H1 (cell line): ENCODE measurements at regions not wholly inside any gene's neighbourhood (a gene's known extent, or its start where the extent isn't known, plus 50 kb on each side); places are given as distances from the start of the nearest gene placed in this dataset.
A peak's percentile ranks its signal among the peaks of the same experiment; 100 is the strongest.

Source experiments
- CTCF ChIA-PET: fragments of 300-600 bp; sonication (Branson Sonifier 250); formaldehyde crosslinking; loops from one replicate; lab custom pipeline; 2021; ENCODE audit not compliant: partially characterized antibody; lab: Charles Lee
- POLR2A ChIA-PET: fragments of 300-600 bp; sonication (Branson Sonifier 250); formaldehyde crosslinking; loops from one replicate; lab custom pipeline; 2021; ENCODE audit warnings: inconsistent platforms; ENCODE audit not compliant: partially characterized antibody; lab: Charles Lee
- DNase-seq, 2 experiments: peaks; one replicate each; pipeline versions ENCODE4 v3.0.0 to v3.0.0-alpha.2; 2010 to 2022; ENCODE audit warnings: low spot score in 2 of 2, low read depth in 1 of 2, mixed read lengths in 1 of 2
- FAIRE-seq: peaks from 2 replicates; lab custom pipeline; 2011; peaks lifted over from hg19 to GRCh38; lab: Jason Lieb, UNC
- H2AFZ ChIP-seq: 2 replicates; pipeline ENCODE4 v1.8.1; 2012; ENCODE audit warnings: low read length, inconsistent platforms
- H2AK5ac ChIP-seq: 2 replicates; pipeline ENCODE4 v1.6.1; 2013; ENCODE audit warnings: low read depth, low read length
- H2BK120ac ChIP-seq: replicated peaks from 2 replicates; pipeline ENCODE3; 2013; ENCODE audit warnings: low read depth, low read length, inconsistent platforms
- H2BK12ac ChIP-seq: 2 replicates; pipeline ENCODE4 v1.6.1; 2013; ENCODE audit warnings: low read depth, low read length
- H2BK15ac ChIP-seq: 2 replicates; pipeline ENCODE4 v1.6.1; 2013; ENCODE audit warnings: low read length
- H2BK20ac ChIP-seq: 2 replicates; pipeline ENCODE4 v1.6.1; 2013; ENCODE audit warnings: low read length
- H2BK5ac ChIP-seq: 2 replicates; pipeline ENCODE4 v1.6.1; 2013; ENCODE audit warnings: low read depth, low read length
- H3K14ac ChIP-seq: 2 replicates; pipeline ENCODE4 v1.6.1; 2013; ENCODE audit warnings: inconsistent platforms; ENCODE audit not compliant: insufficient read length
- H3K18ac ChIP-seq: 2 replicates; pipeline ENCODE4 v1.6.1; 2013; ENCODE audit warnings: low read length; ENCODE audit errors: extremely low read depth
- H3K23ac ChIP-seq: 2 replicates; pipeline ENCODE4 v1.6.1; 2013; ENCODE audit warnings: inconsistent platforms; ENCODE audit not compliant: insufficient read length
- H3K23me2 ChIP-seq: 2 replicates; pipeline ENCODE4 v1.6.1; 2013; ENCODE audit warnings: low read depth, low read length
- H3K27ac ChIP-seq: 2 replicates; pipeline ENCODE4 v1.6.1; 2011; ENCODE audit warnings: low read depth, low read length, inconsistent platforms
- H3K27me3 ChIP-seq, 4 experiments: replicated peaks in 1 of 4; 1 replicate in 1 of 4; 2 replicates in 3 of 4; pipeline versions ENCODE4 v1.6.1 to v1.8.1; 2011 to 2013; ENCODE audit warnings: low read length in 3 of 4, mild to moderate bottlenecking in 3 of 4, inconsistent platforms in 2 of 4, mixed read lengths in 2 of 4, moderate library complexity in 1 of 4; ENCODE audit not compliant: control insufficient read depth in 3 of 4, insufficient read depth in 3 of 4; ENCODE audit errors: extremely low read depth in 1 of 4
- H3K36me3 ChIP-seq, 4 experiments: 2 replicates each; pipeline versions ENCODE4 v1.6.1 to v1.8.1; 2011 to 2013; ENCODE audit warnings: mild to moderate bottlenecking in 4 of 4, low read length in 3 of 4, moderate library complexity in 2 of 4, control low read depth in 1 of 4, inconsistent platforms in 1 of 4; ENCODE audit not compliant: insufficient read depth in 4 of 4, control insufficient read depth in 2 of 4
- H3K4ac ChIP-seq: replicated peaks from 2 replicates; pipeline ENCODE3; 2013; ENCODE audit warnings: low read length, low read depth, mixed read lengths, inconsistent platforms; ENCODE audit not compliant: insufficient read length
- H3K4me1 ChIP-seq, 4 experiments: replicated peaks in 1 of 4; 1 replicate in 1 of 4; 2 replicates in 3 of 4; pipeline versions ENCODE4 v1.6.1 to v1.8.1; 2011 to 2013; ENCODE audit warnings: low read length in 3 of 4, inconsistent platforms in 2 of 4, mixed read lengths in 1 of 4; ENCODE audit not compliant: insufficient read depth in 4 of 4, control insufficient read depth in 3 of 4
- H3K4me2 ChIP-seq, 2 experiments: 2 replicates each; pipeline versions ENCODE4 v1.6.1 to v1.8.1; 2011 to 2013; ENCODE audit warnings: low read depth in 2 of 2, low read length in 2 of 2, control low read depth in 1 of 2, inconsistent platforms in 1 of 2, mild to moderate bottlenecking in 1 of 2; ENCODE audit not compliant: insufficient read depth in 1 of 2
- H3K4me3 ChIP-seq, 4 experiments: fragments of 200-600, 300-600 bp in 1 of 4; sonication (generic), shearing (Covaris generic), sonication (Bioruptor Twin) in 1 of 4; 2 replicates each; pipeline versions ENCODE4 v1.5.1 to v1.8.1; 2011 to 2016; ENCODE audit warnings: low read length in 4 of 4, low read depth in 3 of 4, control low read depth in 2 of 4, inconsistent platforms in 2 of 4, mild to moderate bottlenecking in 2 of 4, mixed read lengths in 1 of 4, moderate library complexity in 1 of 4; ENCODE audit not compliant: insufficient read depth in 2 of 4; ENCODE audit errors: extremely low read depth in 1 of 4
- H3K56ac ChIP-seq: replicated peaks from 2 replicates; pipeline ENCODE3; 2013; ENCODE audit warnings: low read depth, mild to moderate bottlenecking, mixed read lengths, low read length, inconsistent platforms; ENCODE audit not compliant: insufficient read length
- H3K79me1 ChIP-seq: 2 replicates; pipeline ENCODE4 v1.6.1; 2013; ENCODE audit warnings: low read depth, low read length, control low read depth
- H3K79me2 ChIP-seq, 2 experiments: 2 replicates each; pipeline versions ENCODE4 v1.6.1 to v1.8.1; 2012 to 2013; ENCODE audit warnings: low read length in 2 of 2, mild to moderate bottlenecking in 2 of 2, inconsistent platforms in 1 of 2; ENCODE audit not compliant: insufficient read depth in 2 of 2, control insufficient read depth in 1 of 2
- H3K9ac ChIP-seq, 4 experiments: replicated peaks in 1 of 4; 1 replicate in 1 of 4; 2 replicates in 3 of 4; pipeline versions ENCODE4 v1.6.1 to v1.8.1; 2011 to 2013; ENCODE audit warnings: low read depth in 3 of 4, low read length in 3 of 4, control low read depth in 2 of 4, mild to moderate bottlenecking in 2 of 4, moderate library complexity in 2 of 4, inconsistent platforms in 1 of 4; ENCODE audit errors: extremely low read depth in 1 of 4
- H3K9me3 ChIP-seq, 2 experiments: 2 replicates each; pipeline versions ENCODE4 v1.6.1 to v1.8.1; 2012 to 2013; ENCODE audit warnings: mild to moderate bottlenecking in 2 of 2, moderate library complexity in 2 of 2, control low read depth in 1 of 2, inconsistent platforms in 1 of 2, low read depth in 1 of 2, low read length in 1 of 2, mixed read lengths in 1 of 2; ENCODE audit not compliant: insufficient read depth in 2 of 2
- H4K20me1 ChIP-seq, 2 experiments: replicated peaks in 1 of 2; 2 replicates each; pipeline versions ENCODE3 to v1.8.1; 2011 to 2013; ENCODE audit warnings: inconsistent platforms in 2 of 2, low read length in 2 of 2, mild to moderate bottlenecking in 1 of 2; ENCODE audit not compliant: insufficient read depth in 2 of 2, control insufficient read depth in 1 of 2
- H4K5ac ChIP-seq: 2 replicates; pipeline ENCODE4 v1.6.1; 2013; ENCODE audit warnings: low read length, low read depth, mixed read lengths, inconsistent platforms; ENCODE audit not compliant: insufficient read length
- H4K8ac ChIP-seq: 2 replicates; pipeline ENCODE4 v1.8.0; 2013; ENCODE audit warnings: mild to moderate bottlenecking, moderate library complexity, low read length, inconsistent platforms; ENCODE audit not compliant: insufficient read depth; ENCODE audit errors: extremely low read depth
- H4K91ac ChIP-seq: replicated peaks from 2 replicates; pipeline ENCODE3; 2013; ENCODE audit warnings: low read length, mixed read lengths, inconsistent platforms; ENCODE audit not compliant: insufficient read length
- CREB1 ChIP-seq: IDR thresholded peaks from 2 replicates; pipeline ENCODE4 v1.6.1; 2012; ENCODE audit warnings: inconsistent platforms
- JUND ChIP-seq: IDR thresholded peaks from 2 replicates; pipeline ENCODE4 v1.6.1; 2011; ENCODE audit warnings: mild to moderate bottlenecking, improper control_type of control experiment, low read length
- RAD21 ChIP-seq, 2 experiments: IDR thresholded peaks in 1 of 2; conservative IDR thresholded peaks in 1 of 2; 2 replicates each; pipeline ENCODE4 v1.6.1; 2011; ENCODE audit warnings: low read depth in 2 of 2, low read length in 2 of 2, improper control_type of control experiment in 1 of 2, inconsistent platforms in 1 of 2, mild to moderate bottlenecking in 1 of 2, moderate library complexity in 1 of 2
- RBBP5 ChIP-seq: IDR thresholded peaks from 2 replicates; pipeline ENCODE4 v1.7.1; 2012; ENCODE audit warnings: low read depth, mild to moderate bottlenecking, inconsistent platforms, low read length, moderate library complexity, borderline replicate concordance
- SP1 ChIP-seq: IDR thresholded peaks from 2 replicates; pipeline ENCODE4 v1.6.1; 2011; ENCODE audit warnings: low read depth, low read length
- TEAD4 ChIP-seq: IDR thresholded peaks from 2 replicates; pipeline ENCODE4 v1.6.1; 2012; ENCODE audit warnings: low read depth, low read length, inconsistent platforms, mixed read lengths
- WGBS, 2 experiments: shearing (Covaris generic) in 1 of 2; methylation state at CpG; one replicate each; pipeline versions ENCODE4 v1.1.6 to v1.1.7; 2013 to 2015; ENCODE audit warnings: low lambda C conversion rate in 2 of 2, mixed read lengths in 2 of 2, inconsistent platforms in 1 of 2, low coverage in 1 of 2, missing lambda C conversion rate in 1 of 2; ENCODE audit not compliant: insufficient replicate concordance in 2 of 2, insufficient coverage in 1 of 2, insufficient read length in 1 of 2; ENCODE audit errors: extremely low coverage in 1 of 2, missing lambda C conversion rate in 1 of 2; 5-methylcytosine and 5-hydroxymethylcytosine counted together
- TF ChIP-seq, protein P1 (sequence below), 3 experiments: IDR thresholded peaks; 1 replicate in 2 of 3; 2 replicates in 1 of 3; pipeline versions ENCODE4 v1.5.1 to v1.6.1; 2011; ENCODE audit warnings: low read length in 3 of 3, mild to moderate bottlenecking in 3 of 3, inconsistent platforms in 2 of 3, low read depth in 1 of 3, moderate library complexity in 1 of 3; ENCODE audit not compliant: insufficient read depth in 1 of 3; ENCODE audit errors: control extremely low read depth in 1 of 3

DNA sequence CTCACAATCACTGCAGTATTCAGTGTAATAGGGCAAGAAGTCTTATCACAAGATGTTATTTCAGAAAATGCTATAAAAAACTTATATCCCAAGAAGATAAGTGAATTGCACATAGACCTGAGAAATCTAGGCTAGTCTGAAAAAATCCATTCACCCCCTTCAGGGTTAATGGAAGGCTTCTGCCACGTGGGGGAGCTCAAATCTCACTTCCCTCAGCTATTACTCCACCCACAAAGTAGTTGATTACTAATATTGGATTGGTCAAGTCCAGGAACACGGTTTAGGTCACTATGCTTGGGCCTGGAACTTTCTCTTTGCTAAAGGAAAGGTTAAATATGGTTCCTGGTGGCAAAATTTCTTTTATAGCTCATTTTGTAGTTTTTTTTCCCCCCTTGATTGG, 51.2 kb upstream of the ADAM23 start:
- Histone ChIP-seq H3K18ac (no peak overlapping the region), H3K23me2 (no peaks in the 10 kb centered on the region), H4K8ac (no peak overlapping the region), H3K9ac (no peak overlapping the region), H3K14ac (no peak overlapping the region), H3K36me3 (no peaks in the 10 kb centered on the region), H4K5ac (no peak overlapping the region), H3K79me1 (no peaks in the 10 kb centered on the region), H2BK15ac (no peak overlapping the region), H3K4ac (no peak overlapping the region), H3K79me2 (no peaks in the 10 kb centered on the region), H2BK20ac (no peak overlapping the region), H3K4me1 (no peaks in the 10 kb centered on the region), H3K27ac (no peak overlapping the region), H2BK5ac (no peak overlapping the region), H3K27me3 (no peaks in the 10 kb centered on the region), H2BK120ac (no peak overlapping the region), H4K20me1 (no peaks in the 10 kb centered on the region), H3K56ac (no peak overlapping the region), H3K9me3 (peaks cover 0 to 10% of the 10 kb centered on the region in 2 experiments; a peak in 1 of 4 replicates), H4K91ac (no peak overlapping the region), H2BK12ac (no peak overlapping the region), H2AFZ (no peak overlapping the region), H2AK5ac (no peak overlapping the region), H3K4me3 (no peak overlapping the region), H3K23ac (no peak overlapping the region), H3K4me2 (no peak overlapping the region)
- ChIA-PET CTCF (interaction anchor here (0.6 to 2.0 kb wide), 16 partner anchors 22 to 1203 kb away, joined by 3 to 7 read pairs (median 3); no protein-coding TSS in a partner anchor), POLR2A (no interaction called here)
- WGBS, 2 experiments: 19% methylated on average over 2 of the region's 2 CpGs; no CpG with 5 or more reads in 1 of the 2 experiments
- FAIRE-seq: peak; percentile 62
- peak; percentile 13 to 54 for DNase-seq
- TF ChIP-seq SP1 (0 out of 2 replicates have a peak, but pooled peaks have one; percentile 16), RBBP5 (no peak), RAD21 (IDR thresholded peaks at IDR 0.05 in 1 of 2, conservative IDR thresholded peaks at IDR 0.05 in 1 of 2; ENCODE audit: low read depth in 2 of 2, low read length in 2 of 2) (peak; percentile 95 to 96), JUND (no peak), CREB1 (no peak), TEAD4 (no peak)
- TF ChIP-seq, protein P1, sequence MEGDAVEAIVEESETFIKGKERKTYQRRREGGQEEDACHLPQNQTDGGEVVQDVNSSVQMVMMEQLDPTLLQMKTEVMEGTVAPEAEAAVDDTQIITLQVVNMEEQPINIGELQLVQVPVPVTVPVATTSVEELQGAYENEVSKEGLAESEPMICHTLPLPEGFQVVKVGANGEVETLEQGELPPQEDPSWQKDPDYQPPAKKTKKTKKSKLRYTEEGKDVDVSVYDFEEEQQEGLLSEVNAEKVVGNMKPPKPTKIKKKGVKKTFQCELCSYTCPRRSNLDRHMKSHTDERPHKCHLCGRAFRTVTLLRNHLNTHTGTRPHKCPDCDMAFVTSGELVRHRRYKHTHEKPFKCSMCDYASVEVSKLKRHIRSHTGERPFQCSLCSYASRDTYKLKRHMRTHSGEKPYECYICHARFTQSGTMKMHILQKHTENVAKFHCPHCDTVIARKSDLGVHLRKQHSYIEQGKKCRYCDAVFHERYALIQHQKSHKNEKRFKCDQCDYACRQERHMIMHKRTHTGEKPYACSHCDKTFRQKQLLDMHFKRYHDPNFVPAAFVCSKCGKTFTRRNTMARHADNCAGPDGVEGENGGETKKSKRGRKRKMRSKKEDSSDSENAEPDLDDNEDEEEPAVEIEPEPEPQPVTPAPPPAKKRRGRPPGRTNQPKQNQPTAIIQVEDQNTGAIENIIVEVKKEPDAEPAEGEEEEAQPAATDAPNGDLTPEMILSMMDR (IDR thresholded peaks at IDR 0.05; ENCODE audit: control extremely low read depth in 1 of 3, insufficient read depth in 1 of 3, low read depth in 1 of 3, low read length in 3 of 3): peak; percentile 8 to 80 (median 78)
